Fibroblast of villous mesenchyme (primary cell): ENCODE measurements at regions not wholly inside any gene's neighbourhood (a gene's known extent, or its start where the extent isn't known, plus 50 kb on each side); places are given as distances from the start of the nearest gene placed in this dataset.

Experiments
- DNase-seq: peaks from one replicate; pipeline ENCODE4 v3.0.0-alpha.2; 2010; ENCODE audit warnings: low read depth
- H3K4me3 ChIP-seq: 2 replicates; pipeline ENCODE4 v1.5.1; 2011; ENCODE audit warnings: low read depth, mild to moderate bottlenecking, low read length
- CTCF ChIP-seq: IDR thresholded peaks from 2 replicates; pipeline ENCODE4 v1.5.1; 2012; ENCODE audit warnings: low read depth, mild to moderate bottlenecking, low read length; ENCODE audit not compliant: insufficient read depth

GRCh38 chr18:68152770-68153169 is 562.1 kb downstream of the TMX3 start:
- H3K4me3 ChIP-seq: no peak overlapping the region
- no peak for DNase-seq
- no peak for TF ChIP-seq CTCF

DNA sequence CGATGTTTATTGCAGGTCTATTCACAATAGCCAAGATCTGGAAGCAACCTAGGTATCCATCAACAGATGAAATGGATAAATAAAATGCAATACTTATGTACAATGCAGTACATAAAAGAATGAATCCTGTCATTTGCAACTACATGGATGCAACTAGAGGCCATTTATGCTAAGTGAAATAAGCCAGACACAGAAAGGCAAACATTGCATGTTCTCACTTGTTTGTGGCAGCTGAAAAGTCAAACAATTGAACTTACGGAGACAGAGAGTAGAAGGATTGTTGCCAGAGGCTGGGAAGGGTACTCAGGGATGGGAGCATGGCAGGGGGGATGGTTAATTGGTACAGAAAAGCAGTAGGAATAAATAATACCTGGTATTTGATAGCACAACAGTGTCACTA is 563.9 kb downstream of the TMX3 start:
- TF ChIP-seq CTCF: no peak
- no peak overlapping the region for H3K4me3 ChIP-seq
- DNase-seq: no peak

DNA sequence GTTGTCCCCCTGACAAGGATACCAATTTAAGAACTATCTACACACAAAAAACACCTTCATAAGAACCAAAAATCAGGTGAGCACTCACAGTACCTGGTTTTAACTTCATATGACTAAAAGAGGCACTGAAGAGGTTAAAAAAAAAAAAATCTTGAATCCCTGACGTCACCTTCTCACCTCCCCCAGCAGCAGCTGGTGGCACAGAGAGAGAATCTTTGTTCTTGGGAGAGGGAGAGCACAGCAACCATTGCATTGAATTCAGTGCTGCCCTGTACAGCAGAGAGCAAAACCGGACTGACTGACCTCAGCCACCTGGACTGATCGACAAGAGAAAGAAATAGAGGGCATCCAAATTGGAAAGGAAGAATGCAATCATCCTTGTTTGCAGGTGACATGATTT is 566.0 kb downstream of the TMX3 start:
- no peak overlapping the region for H3K4me3 ChIP-seq
- DNase-seq: no peak
- TF ChIP-seq CTCF: no peak

- TF ChIP-seq CTCF: no peak
- H3K4me3 ChIP-seq: no peak overlapping the region
- DNase-seq: peak; percentile 24
Measured at GRCh38 chr18:68147728-68148127, 567.2 kb downstream of the TMX3 start.

DNA sequence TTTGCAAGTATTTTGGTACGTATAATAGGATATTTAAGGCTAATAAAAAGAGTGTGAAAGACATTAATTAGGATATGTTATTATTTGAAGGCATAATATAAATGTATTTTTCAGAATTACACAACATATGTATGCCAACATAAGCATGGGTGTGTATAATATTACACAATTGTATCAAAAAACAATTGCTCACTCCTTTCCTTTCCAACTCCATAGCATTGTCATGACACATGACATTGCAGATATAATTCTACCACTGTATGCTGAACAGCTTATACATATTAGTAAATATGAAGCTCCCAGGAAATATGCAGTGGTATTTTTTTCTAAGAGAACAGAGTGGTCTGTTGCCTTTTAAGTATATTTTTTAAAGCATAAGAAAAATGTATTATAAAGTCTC is 593.1 kb downstream of the TMX3 start:
- DNase-seq: no peak
- no peak overlapping the region for H3K4me3 ChIP-seq

DNA sequence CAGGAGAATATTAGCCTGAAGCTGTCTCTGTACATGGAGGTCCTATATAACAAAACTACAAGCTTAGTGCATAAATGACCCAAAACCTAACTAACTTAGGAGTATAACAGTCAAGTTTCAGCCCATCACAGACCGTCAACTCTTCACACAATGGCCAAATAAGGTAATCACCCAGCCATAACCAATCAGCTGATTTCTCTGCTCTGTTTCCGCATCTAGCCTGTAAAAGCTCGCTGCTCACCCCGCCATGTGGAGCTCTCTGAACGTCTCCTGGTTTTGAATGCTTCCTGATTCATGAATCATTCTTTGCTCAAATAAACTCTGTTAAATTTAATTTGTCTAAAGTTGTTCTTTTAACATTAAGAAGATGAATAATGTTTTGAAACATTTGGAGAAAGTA is 593.6 kb downstream of the TMX3 start:
- no peak for DNase-seq
- H3K4me3 ChIP-seq: no peak overlapping the region
- TF ChIP-seq CTCF: no peak

More for the DNA sequence above, 593.1 kb downstream of the TMX3 start:
- TF ChIP-seq CTCF: no peak

- no peak for TF ChIP-seq CTCF
- no peak for DNase-seq
- no peak overlapping the region for H3K4me3 ChIP-seq
Measured at GRCh38 chr18:68114989-68115388, 598.5 kb upstream of the DSEL start.
